ENCODE measurements at regions not wholly inside any gene's neighbourhood (a gene's known extent, or its start where the extent isn't known, plus 50 kb on each side); places are given as distances from the start of the nearest gene placed in this dataset.
"Not testable (repeated sequence)": the region's sequence is repeated elsewhere in the genome, so short reads cannot be mapped to it uniquely, and the experiment has no call there.

DNA sequence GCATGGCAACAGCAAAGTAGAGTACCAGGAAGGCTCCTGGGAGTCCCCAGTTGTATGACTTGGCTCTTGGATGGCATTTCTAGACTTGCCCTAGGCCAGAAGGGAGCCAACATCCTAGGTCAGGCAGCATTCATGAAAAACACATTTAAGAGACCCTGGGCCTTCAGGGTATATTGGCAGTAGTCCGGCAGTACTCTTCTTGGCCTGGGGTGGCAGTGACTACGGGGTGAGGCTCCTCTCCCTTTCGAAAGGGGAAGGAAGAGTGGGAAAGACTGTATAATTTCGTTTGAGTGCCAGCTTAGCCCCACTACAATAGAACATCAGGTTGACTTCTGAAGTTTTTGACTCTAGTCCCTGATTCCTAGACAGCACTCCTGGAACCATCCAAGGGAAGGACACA lies 136.4 kb downstream of the ZIC4 start:
- H3K27me3 Mint-ChIP-seq: no peaks in the 10 kb centered on the region
- no peak for ATAC-seq (replicated peaks)
- H3K9me3 Mint-ChIP-seq: peaks cover 11 to 15% of the 10 kb centered on the region in 2 donors
- no peak overlapping the region for H3K4me3 Mint-ChIP-seq
- peaks cover 0 to 1% of the 10 kb centered on the region in 2 donors for H3K36me3 Mint-ChIP-seq
- H3K27ac Mint-ChIP-seq: no peak overlapping the region
- no peaks in the 10 kb centered on the region for H3K4me1 Mint-ChIP-seq
- no peak for DNase-seq

DNA sequence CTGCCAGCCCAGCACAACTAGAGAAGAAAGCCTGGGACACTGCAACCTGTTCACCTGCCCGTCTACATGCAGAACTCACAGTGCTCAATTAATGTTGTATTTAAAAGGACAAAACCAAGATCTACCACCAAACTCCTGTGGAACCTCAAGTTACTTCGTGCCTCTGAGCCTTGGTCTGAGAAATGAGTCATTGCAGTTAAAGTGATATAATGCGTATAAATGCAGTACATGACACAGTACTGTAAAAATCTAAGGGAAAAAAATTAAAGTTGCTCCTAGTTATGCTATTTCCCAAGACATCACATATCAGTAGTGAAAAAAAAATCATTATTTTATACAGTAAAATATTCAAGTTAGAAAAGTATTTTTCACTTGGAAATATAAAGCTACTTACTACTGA lies 138.9 kb downstream of the ZIC4 start:
- Mint-ChIP-seq H3K27me3 (no peaks in the 10 kb centered on the region), H3K4me3 (no peak overlapping the region), H3K36me3 (peaks cover 0 to 1% of the 10 kb centered on the region in 2 donors), H3K27ac (no peak overlapping the region), H3K9me3 (peaks cover 7 to 8% of the 10 kb centered on the region in 2 donors), H3K4me1 (no peaks in the 10 kb centered on the region)
- no peak for ATAC-seq (replicated peaks)
- DNase-seq: no peak

DNA sequence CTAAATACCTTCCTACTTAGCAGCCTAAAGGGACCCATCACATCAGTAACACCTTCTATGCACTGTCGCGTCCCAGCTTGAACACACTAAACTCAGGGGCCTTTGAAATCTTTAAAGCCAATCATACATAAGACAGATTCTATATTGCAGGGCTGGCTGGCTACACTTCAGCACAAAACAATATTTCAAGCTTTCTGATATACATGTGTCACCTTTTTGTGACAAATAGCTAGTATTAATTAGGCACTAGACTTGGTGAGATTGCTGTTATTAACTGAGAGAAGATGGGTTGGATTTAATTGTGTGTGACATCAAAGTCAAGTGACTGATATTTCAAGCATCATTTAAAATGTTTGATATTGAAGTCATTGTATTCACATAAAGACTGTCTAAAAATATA lies 148.4 kb downstream of the ZIC4 start:
- DNase-seq: no peak
- peaks cover 0 to 1% of the 10 kb centered on the region in 2 donors for H3K9me3 Mint-ChIP-seq
- H3K27ac Mint-ChIP-seq: no peak overlapping the region
- H3K36me3 Mint-ChIP-seq: no peaks in the 10 kb centered on the region
- ATAC-seq (replicated peaks): no peak
- no peaks in the 10 kb centered on the region for H3K4me1 Mint-ChIP-seq
- no peak overlapping the region for H3K4me3 Mint-ChIP-seq
- no peaks in the 10 kb centered on the region for H3K27me3 Mint-ChIP-seq

DNA sequence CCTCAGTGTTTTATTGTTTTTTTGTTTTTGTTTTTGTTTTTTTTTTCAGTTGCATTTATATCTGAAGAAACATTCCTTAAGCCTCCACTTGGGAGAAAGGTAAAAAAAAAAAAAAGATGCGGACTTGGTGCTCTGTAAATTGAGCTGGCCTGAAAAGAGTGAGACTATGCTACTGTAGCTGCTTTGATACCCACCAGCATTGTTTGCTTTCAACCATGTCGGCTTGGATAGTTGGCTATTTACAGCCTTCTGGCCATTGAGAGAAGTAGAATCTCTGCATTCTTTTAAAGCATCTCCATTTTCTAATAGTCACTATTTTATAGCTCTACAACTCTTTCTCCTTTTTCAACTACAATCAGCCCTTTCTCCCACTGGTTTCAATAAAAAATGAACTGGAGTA lies 149.6 kb downstream of the ZIC4 start:
- ATAC-seq (replicated peaks): no peak
- no peak for DNase-seq
- Mint-ChIP-seq H3K27me3 (no peaks in the 10 kb centered on the region), H3K27ac (no peak overlapping the region), H3K4me1 (no peaks in the 10 kb centered on the region), H3K4me3 (no peak overlapping the region), H3K36me3 (no peaks in the 10 kb centered on the region), H3K9me3 (peaks cover 0 to 1% of the 10 kb centered on the region in 2 donors)

DNA sequence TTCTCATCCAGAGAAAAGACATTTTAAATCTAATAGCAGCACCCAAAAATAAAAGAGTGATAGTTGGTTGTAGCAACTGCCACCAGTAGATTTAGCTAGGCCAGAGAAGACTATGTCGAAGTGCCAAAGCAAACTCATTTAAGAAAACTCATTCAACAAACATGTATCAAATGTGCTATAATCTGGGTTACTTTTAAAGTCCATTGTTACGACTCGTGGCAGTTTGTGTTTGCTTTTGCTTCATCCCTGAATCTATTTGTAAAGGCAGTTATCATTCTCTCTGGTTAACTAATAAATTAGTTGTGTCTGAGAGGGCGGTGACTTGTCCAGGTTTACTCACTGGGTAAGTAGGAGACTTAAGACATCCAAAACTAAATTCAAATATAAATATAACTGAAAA lies 159.4 kb downstream of the ZIC4 start:
- Mint-ChIP-seq H3K9me3 (peaks cover 3 to 5% of the 10 kb centered on the region in 2 donors), H3K4me3 (no peak overlapping the region), H3K27ac (no peak overlapping the region), H3K27me3 (no peaks in the 10 kb centered on the region), H3K4me1 (no peaks in the 10 kb centered on the region), H3K36me3 (no peaks in the 10 kb centered on the region)
- DNase-seq (no peak), ATAC-seq (replicated peaks) (no peak)

DNA sequence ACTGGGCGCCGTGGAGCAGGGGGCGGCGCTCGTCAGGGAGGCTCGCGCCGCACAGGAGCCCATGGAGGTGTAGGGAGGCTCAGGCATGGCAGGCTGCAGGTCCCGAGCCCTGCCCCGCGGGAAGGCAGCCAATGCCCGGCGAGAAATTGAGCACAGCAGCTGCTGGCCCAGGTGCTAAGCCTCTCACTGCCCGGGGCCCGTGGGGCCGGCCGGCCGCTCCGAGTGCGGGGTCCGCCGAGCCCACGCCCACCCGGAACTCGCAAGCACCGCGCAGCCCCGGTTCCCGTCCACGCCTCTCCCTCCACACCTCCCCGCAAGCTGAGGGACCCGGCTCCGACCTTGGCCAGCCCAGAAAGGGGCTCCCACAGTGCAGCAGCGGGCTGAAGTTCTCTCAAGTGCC lies 160.7 kb downstream of the ZIC4 start:
- H3K4me1 Mint-ChIP-seq; ATAC-seq (replicated peaks); H3K27me3 Mint-ChIP-seq: not testable (repeated sequence)

DNA sequence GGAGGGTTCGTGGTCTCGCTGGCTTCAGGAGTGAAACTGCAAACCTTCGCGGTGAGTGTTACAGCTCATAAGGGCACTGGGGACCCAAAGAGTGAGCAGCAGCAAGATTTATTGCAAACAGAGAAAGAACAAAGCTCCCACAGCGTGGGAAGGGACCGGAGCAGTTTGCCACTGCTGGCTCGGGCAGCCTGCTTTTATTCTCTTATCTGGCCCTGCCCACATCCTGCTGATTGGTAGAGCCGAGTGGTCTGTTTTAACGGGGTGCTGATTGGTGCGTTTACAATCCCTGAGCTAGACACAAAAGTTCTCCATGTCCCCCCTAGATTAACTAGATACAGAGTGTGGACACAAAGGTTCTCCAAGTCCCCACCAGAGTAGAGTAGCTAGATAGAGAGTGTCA lies 161.3 kb downstream of the ZIC4 start:
- H3K27ac Mint-ChIP-seq; ATAC-seq (replicated peaks); H3K4me3 Mint-ChIP-seq; H3K9me3 Mint-ChIP-seq; H3K36me3 Mint-ChIP-seq; DNase-seq; H3K4me1 Mint-ChIP-seq; H3K27me3 Mint-ChIP-seq: not testable (repeated sequence)

More for the DNA sequence above, 160.7 kb downstream of the ZIC4 start:
- DNase-seq, H3K36me3 Mint-ChIP-seq, H3K9me3 Mint-ChIP-seq, H3K27ac Mint-ChIP-seq, H3K4me3 Mint-ChIP-seq: not testable (repeated sequence)

DNA sequence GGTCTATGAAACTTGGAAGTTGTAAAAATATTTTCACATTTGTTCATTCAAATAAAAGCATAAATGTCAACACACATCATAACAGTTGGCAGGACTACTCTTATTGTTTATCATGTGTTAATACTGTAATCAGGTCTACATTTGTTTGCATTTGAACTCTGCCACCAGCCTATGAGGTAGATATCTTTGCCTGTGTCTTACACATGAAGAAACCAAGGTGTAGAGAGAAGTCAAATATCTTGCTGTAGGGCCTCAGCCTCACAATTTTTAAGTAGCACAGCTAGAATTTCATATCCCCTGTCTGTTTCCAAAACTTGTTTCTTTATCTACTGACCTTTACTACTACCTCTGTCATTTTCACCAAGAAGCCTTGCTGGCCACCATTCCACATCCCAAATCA lies 161.9 kb downstream of the ZIC4 start:
- no peaks in the 10 kb centered on the region for H3K4me1 Mint-ChIP-seq
- ATAC-seq (replicated peaks) (no peak), DNase-seq (no peak)
- no peaks in the 10 kb centered on the region for H3K27me3 Mint-ChIP-seq
- H3K4me3 Mint-ChIP-seq: no peak overlapping the region
- H3K27ac Mint-ChIP-seq: no peak overlapping the region
- H3K36me3 Mint-ChIP-seq: no peaks in the 10 kb centered on the region
- peaks cover 3 to 5% of the 10 kb centered on the region in 2 donors for H3K9me3 Mint-ChIP-seq

DNA sequence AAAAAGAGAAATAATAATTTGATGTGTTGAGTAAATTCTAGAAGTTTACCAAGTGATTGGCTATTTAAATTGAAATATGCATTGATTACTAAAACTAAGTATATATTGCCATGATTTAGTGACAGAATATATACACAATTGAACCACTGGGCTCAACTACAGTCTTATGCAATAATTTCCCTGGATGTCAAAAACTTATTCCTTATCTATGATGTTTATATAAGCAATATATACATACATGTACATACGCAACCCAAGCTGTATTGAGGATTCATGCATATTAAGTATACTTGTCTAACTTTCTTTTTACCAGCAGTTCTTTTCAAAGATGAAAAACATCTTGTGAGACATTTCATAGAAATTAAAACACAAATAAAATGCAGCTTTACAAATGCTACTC lies 165.8 kb downstream of the ZIC4 start:
- H3K27ac Mint-ChIP-seq: no peak overlapping the region
- H3K36me3 Mint-ChIP-seq: no peaks in the 10 kb centered on the region

DNA sequence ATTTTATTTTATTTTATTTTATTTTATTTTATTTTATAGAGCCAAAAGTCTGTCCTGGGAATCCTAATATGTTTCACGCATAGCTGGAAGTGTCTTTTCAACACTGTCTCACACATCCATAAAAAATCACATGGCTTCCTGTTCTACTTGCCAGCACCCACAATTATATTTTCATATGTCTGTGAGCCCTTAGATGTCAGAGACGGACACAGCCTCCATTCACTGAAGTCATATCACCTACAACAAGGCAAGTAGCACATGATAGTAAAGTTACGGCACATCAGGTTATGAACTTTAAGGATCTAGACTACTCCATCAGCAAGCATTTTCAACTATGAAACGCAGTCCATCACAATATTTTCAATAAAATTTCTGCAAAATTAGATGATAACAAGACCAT lies 168.4 kb downstream of the ZIC4 start:
- H3K4me3 Mint-ChIP-seq: no peak overlapping the region
- H3K27ac Mint-ChIP-seq: no peak overlapping the region
- DNase-seq: no peak
- H3K9me3 Mint-ChIP-seq: peaks cover 0 to 2% of the 10 kb centered on the region in 2 donors
- H3K36me3 Mint-ChIP-seq: no peaks in the 10 kb centered on the region
- no peak for ATAC-seq (replicated peaks)
- H3K27me3 Mint-ChIP-seq: no peaks in the 10 kb centered on the region
- H3K4me1 Mint-ChIP-seq: no peaks in the 10 kb centered on the region

More for the DNA sequence above, 165.8 kb downstream of the ZIC4 start:
- no peak overlapping the region for H3K4me3 Mint-ChIP-seq
- DNase-seq: no peak
- no peaks in the 10 kb centered on the region for H3K4me1 Mint-ChIP-seq
- H3K9me3 Mint-ChIP-seq: peaks cover 0 to 2% of the 10 kb centered on the region in 2 donors
- no peak for ATAC-seq (replicated peaks)
- H3K27me3 Mint-ChIP-seq: no peaks in the 10 kb centered on the region

DNA sequence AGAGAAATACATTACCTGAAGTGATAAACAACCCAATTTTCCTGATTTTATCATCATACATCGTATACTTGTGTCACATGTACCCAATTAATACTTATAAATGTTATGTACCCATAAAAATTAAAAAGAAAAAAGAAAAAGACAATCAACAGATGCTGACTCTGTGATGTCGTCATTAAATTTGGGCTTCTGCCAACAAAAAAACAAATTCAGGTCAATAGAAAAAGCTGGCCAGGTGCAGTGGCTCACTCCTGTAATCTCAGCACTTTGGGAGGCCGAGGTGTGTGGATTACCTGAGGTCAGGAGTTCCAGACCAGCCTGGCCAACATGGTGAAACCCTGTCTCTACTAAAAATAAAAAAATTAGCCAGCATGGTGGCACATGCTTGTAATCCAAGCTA lies 174.4 kb downstream of the ZIC4 start:
- not testable (repeated sequence) for H3K36me3 Mint-ChIP-seq; H3K4me1 Mint-ChIP-seq; H3K27ac Mint-ChIP-seq; DNase-seq; H3K4me3 Mint-ChIP-seq; ATAC-seq (replicated peaks); H3K27me3 Mint-ChIP-seq; H3K9me3 Mint-ChIP-seq

DNA sequence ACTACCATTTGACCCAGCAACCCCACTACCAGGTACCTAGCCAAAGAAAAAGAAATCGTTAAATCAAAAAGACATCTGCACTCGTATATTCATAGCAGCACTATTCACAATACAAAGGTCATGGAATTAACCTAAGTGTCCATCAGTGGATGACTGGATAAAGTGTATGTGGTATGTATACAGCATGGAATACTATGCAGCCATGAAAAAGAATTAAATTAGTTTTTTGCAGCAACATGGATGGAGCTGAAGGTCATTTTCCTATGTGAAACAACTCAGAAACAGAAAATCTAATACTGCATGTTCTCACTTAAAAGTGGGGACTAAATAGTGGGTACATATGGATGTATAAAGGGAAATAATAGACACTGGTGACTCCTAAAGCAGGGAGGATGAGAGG lies 175.2 kb downstream of the ZIC4 start:
- Mint-ChIP-seq H3K27me3 (no peaks in the 10 kb centered on the region), H3K9me3 (peaks cover 0 to 4% of the 10 kb centered on the region in 2 donors), H3K4me3 (no peak overlapping the region), H3K36me3 (no peaks in the 10 kb centered on the region), H3K27ac (no peak overlapping the region), H3K4me1 (no peaks in the 10 kb centered on the region)
- no peak for ATAC-seq (replicated peaks)
- no peak for DNase-seq

DNA sequence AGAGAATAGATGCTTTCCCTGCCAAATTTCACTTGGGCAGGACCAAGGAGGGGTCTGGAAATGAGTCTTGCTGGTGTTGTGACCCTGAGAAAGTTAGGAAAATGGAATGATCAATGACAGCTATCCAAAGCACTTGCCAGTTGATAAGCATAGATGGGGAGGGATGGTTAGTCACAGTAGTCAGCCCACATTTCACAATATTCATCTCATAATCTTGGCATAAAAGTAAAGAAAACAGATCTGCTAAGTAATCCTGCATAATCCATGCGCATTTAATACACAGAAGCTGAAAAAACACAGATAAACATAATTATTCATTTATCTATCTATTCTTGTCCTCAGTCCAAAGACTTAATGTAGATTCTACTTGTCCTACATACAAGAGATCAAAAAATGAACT lies 184.1 kb downstream of the ZIC4 start:
- no peaks in the 10 kb centered on the region for H3K4me1 Mint-ChIP-seq
- no peaks in the 10 kb centered on the region for H3K36me3 Mint-ChIP-seq
- ATAC-seq (replicated peaks) (no peak), DNase-seq (no peak)
- H3K27me3 Mint-ChIP-seq: no peaks in the 10 kb centered on the region
- H3K9me3 Mint-ChIP-seq: no peaks in the 10 kb centered on the region
- H3K4me3 Mint-ChIP-seq: no peak overlapping the region
- no peak overlapping the region for H3K27ac Mint-ChIP-seq

DNA sequence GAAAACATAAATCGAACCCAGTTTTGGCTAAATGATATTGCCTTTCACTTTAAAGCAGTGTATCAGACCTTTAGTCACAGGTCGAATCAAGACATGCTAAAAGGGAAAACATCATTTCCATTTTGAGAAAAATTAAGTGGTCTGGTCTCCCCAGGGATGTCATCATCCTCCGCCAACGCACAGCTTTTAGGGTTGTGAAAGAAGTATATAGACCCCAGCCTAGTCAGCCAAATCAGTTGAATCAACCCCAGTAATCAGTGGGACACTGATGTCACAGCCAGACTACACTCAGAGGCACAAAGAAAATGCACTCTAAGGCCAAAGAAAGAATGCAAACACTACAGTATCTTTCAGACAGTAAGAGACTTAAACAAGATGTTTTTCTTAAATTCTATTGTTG lies 187.4 kb downstream of the ZIC4 start:
- H3K4me1 Mint-ChIP-seq: no peaks in the 10 kb centered on the region
- no peaks in the 10 kb centered on the region for H3K36me3 Mint-ChIP-seq
- ATAC-seq (replicated peaks) (no peak), DNase-seq (no peak)
- H3K27me3 Mint-ChIP-seq: no peaks in the 10 kb centered on the region
- no peak overlapping the region for H3K27ac Mint-ChIP-seq
- H3K9me3 Mint-ChIP-seq: no peaks in the 10 kb centered on the region
- no peak overlapping the region for H3K4me3 Mint-ChIP-seq

DNA sequence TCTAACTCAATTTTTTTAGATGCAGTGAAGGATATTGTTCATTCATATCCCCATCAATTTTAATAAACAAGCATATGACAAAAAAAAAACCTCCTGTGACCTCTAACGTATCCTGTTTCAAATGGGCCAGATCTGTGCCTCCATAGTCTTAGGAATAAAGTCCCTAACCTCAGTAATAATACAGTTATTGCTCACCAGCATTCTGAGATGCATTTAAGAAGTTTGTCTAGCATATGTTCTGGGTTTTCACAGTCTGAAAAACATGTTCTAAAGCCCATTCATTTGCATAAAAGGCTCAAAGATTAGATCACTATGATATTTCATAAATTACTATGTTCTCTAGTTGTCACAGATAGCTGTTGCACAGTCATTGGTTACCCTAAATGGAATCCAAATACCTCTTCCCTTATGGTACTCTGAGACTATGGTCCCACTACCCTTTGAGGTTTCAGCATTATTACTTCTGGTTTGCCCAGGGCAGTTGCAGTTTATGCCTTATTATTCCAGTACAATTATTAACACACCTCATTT lies 190.1 kb downstream of the ZIC4 start:
- H3K27me3 Mint-ChIP-seq: no peaks in the 10 kb centered on the region
- H3K4me1 Mint-ChIP-seq: no peaks in the 10 kb centered on the region
- no peak overlapping the region for H3K4me3 Mint-ChIP-seq
- H3K27ac Mint-ChIP-seq: no peak overlapping the region
- H3K36me3 Mint-ChIP-seq: no peaks in the 10 kb centered on the region
- no peak for ATAC-seq (replicated peaks)
- H3K9me3 Mint-ChIP-seq: no peaks in the 10 kb centered on the region
- no peak for DNase-seq

DNA sequence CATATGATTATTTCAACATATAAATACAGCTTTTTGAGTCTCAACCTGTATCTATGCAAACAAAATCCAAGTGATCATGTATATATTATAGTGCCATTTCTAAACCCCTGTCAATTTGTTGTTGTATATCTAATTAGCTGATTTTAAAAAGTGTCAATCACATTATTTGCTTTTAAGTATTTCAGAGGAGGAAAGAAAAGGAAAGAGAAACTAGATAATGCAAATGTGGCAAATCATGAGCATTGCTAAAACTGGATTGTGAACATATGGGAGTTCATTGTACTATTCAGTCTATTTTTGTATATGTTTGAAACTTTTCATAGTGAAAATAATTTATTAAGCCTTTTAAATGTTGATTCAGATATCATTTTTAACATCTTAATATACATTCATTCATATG lies 190.7 kb downstream of the ZIC4 start:
- no peaks in the 10 kb centered on the region for H3K27me3 Mint-ChIP-seq
- H3K27ac Mint-ChIP-seq: no peak overlapping the region
- H3K4me3 Mint-ChIP-seq: no peak overlapping the region
- H3K4me1 Mint-ChIP-seq: no peaks in the 10 kb centered on the region
- DNase-seq (no peak), ATAC-seq (replicated peaks) (no peak)
- H3K36me3 Mint-ChIP-seq: no peaks in the 10 kb centered on the region
- H3K9me3 Mint-ChIP-seq: no peaks in the 10 kb centered on the region

All from stimulated activated naive B cell treated with anti-CD40 and anti-IgM and Interleukin-4, amounts not matched to agents 10 μg/mL and 1 μg/mL and 100 μg/mL, for 72 hours (primary cell).